ENCODE measurements at regions not wholly inside any gene's neighbourhood (a gene's known extent, or its start where the extent isn't known, plus 50 kb on each side); places are given as distances from the start of the nearest gene placed in this dataset.
A peak's percentile ranks its signal among the peaks of the same experiment; 100 is the strongest.

- DNase-seq, result no peak
Measured at GRCh38 chr7:91644256-91644655, 236.2 kb downstream of the MTERF1 start.

- no peak for DNase-seq
Measured at GRCh38 chr7:91645542-91645941, 235.0 kb downstream of the MTERF1 start.

GRCh38 chr7:91651986-91652385 lies 228.5 kb downstream of the MTERF1 start:
- DNase-seq, result no peak

GRCh38 chr7:91653286-91653685 lies 227.2 kb downstream of the MTERF1 start:
- DNase-seq, result no peak

GRCh38 chr7:91655656-91656055 lies 224.8 kb downstream of the MTERF1 start:
- DNase-seq, result no peak

GRCh38 chr7:91656541-91657482 lies 223.7 kb downstream of the MTERF1 start:
- DNase-seq, result no peak

- DNase-seq, result no peak
Measured at GRCh38 chr7:91657483-91658071, 222.9 kb downstream of the MTERF1 start.

- no peak for DNase-seq
Measured at GRCh38 chr7:91659096-91659495, 221.4 kb downstream of the MTERF1 start.

GRCh38 chr7:91660734-91661356 lies 219.7 kb downstream of the MTERF1 start:
- DNase-seq, result peak; percentile 73

- no peak for DNase-seq
Measured at GRCh38 chr7:91661727-91662126, 218.8 kb downstream of the MTERF1 start.

- peak; percentile 63 for DNase-seq
Measured at GRCh38 chr7:91668217-91668616, 212.3 kb downstream of the MTERF1 start.

- DNase-seq, result no peak
Measured at GRCh38 chr7:91671245-91671644, 209.3 kb downstream of the MTERF1 start.

GRCh38 chr7:91674470-91674869 lies 206.0 kb downstream of the MTERF1 start:
- no peak for DNase-seq

- no peak for DNase-seq
Measured at GRCh38 chr7:91681718-91682117, 198.8 kb downstream of the MTERF1 start.

GRCh38 chr7:91683823-91684222 lies 196.7 kb downstream of the MTERF1 start:
- peak; percentile 100 for DNase-seq

- peak; percentile 97 for DNase-seq
Measured at GRCh38 chr7:91685544-91685943, 195.0 kb downstream of the MTERF1 start.

- DNase-seq, result no peak
Measured at GRCh38 chr7:91690541-91691070, 189.9 kb downstream of the MTERF1 start.

GRCh38 chr7:91691865-91692264 lies 188.6 kb downstream of the MTERF1 start:
- no peak for DNase-seq

- no peak for DNase-seq
Measured at GRCh38 chr7:91692800-91693199, 187.7 kb downstream of the MTERF1 start.

GRCh38 chr7:91694351-91694841 lies 186.1 kb downstream of the MTERF1 start:
- no peak for DNase-seq

GRCh38 chr7:91710881-91711280 lies 169.6 kb downstream of the MTERF1 start:
- no peak for DNase-seq

- DNase-seq, result no peak
Measured at GRCh38 chr7:91713669-91714068, 166.8 kb downstream of the MTERF1 start.
